Neural cell (in vitro differentiated cells): ENCODE measurements at regions not wholly inside any gene's neighbourhood (a gene's known extent, or its start where the extent isn't known, plus 50 kb on each side); places are given as distances from the start of the nearest gene placed in this dataset.

Experiments
- CTCF ChIP-seq: fragments of 450-650 bp; IDR thresholded peaks from 2 replicates; pipeline ENCODE4 v1.5.1; 2014; ENCODE audit warnings: antibody characterized with exemption, mild to moderate bottlenecking, moderate library complexity; ENCODE audit not compliant: poor library complexity, severe bottlenecking
- EZH2 ChIP-seq: fragments of 200-600, 300-800 bp; shearing (Covaris generic), sonication (generic); IDR thresholded peaks from 2 replicates; pipeline ENCODE4 v1.6.1; 2014; ENCODE audit warnings: antibody characterized with exemption, low read length, borderline replicate concordance, mild to moderate bottlenecking; ENCODE audit not compliant: insufficient read depth, poor library complexity, severe bottlenecking
- SMC3 ChIP-seq: fragments of 450-650 bp; conservative IDR thresholded peaks from 2 replicates; pipeline ENCODE4 v1.6.1; 2014; ENCODE audit warnings: antibody characterized with exemption, mild to moderate bottlenecking, moderate library complexity; ENCODE audit not compliant: poor library complexity

DNA sequence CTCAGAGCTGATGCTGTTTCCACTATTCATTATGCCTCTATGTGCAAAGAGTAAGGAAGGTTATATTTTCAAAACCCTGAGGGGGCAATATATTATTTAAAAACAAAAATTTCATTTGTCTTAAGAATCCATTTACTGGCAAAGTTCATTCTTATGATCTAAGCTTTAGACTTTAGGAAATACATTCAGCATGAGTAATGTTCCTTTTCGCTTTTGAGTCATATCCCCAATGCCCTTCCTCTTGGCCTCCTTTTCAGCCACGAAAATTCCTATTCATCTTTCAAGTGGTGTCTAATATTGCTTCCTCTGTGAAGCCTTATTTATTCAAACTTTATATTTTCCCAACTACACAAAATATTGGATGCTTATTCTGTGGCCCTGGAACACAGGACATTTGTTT, 1317.0 kb downstream of the PCDH9 start:
- TF ChIP-seq EZH2 (no peak), CTCF (no peak), SMC3 (no peak)
